ENCODE measurements at regions not wholly inside any gene's neighbourhood (a gene's known extent, or its start where the extent isn't known, plus 50 kb on each side); places are given as distances from the start of the nearest gene placed in this dataset.

GRCh38 chr4:12894062-12894461, 590.1 kb downstream of the RAB28 start:
- H3K27ac ChIP-seq = no peak overlapping the region
- H3K36me3 ChIP-seq = no peaks in the 10 kb centered on the region
- no peak overlapping the region for H3K4me3 ChIP-seq
- H3K4me1 ChIP-seq = no peaks in the 10 kb centered on the region
- no peak for TF ChIP-seq EP300 (IDR thresholded peaks at IDR 0.05)
- no peak for TF ChIP-seq POLR2AphosphoS5 (IDR thresholded peaks at IDR 0.05)
- TF ChIP-seq POLR2A (IDR thresholded peaks at IDR 0.05) = no peak
- TF ChIP-seq, protein P1, sequence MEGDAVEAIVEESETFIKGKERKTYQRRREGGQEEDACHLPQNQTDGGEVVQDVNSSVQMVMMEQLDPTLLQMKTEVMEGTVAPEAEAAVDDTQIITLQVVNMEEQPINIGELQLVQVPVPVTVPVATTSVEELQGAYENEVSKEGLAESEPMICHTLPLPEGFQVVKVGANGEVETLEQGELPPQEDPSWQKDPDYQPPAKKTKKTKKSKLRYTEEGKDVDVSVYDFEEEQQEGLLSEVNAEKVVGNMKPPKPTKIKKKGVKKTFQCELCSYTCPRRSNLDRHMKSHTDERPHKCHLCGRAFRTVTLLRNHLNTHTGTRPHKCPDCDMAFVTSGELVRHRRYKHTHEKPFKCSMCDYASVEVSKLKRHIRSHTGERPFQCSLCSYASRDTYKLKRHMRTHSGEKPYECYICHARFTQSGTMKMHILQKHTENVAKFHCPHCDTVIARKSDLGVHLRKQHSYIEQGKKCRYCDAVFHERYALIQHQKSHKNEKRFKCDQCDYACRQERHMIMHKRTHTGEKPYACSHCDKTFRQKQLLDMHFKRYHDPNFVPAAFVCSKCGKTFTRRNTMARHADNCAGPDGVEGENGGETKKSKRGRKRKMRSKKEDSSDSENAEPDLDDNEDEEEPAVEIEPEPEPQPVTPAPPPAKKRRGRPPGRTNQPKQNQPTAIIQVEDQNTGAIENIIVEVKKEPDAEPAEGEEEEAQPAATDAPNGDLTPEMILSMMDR (IDR thresholded peaks at IDR 0.05) = no peak
- no peak for DNase-seq (ENCODE audit: low spot score in 2 of 2)
- 83% methylated on average over 1 of the region's 1 CpG for WGBS
- H3K27me3 ChIP-seq = no peaks in the 10 kb centered on the region
- H3K9me3 ChIP-seq = no peaks in the 10 kb centered on the region

DNA sequence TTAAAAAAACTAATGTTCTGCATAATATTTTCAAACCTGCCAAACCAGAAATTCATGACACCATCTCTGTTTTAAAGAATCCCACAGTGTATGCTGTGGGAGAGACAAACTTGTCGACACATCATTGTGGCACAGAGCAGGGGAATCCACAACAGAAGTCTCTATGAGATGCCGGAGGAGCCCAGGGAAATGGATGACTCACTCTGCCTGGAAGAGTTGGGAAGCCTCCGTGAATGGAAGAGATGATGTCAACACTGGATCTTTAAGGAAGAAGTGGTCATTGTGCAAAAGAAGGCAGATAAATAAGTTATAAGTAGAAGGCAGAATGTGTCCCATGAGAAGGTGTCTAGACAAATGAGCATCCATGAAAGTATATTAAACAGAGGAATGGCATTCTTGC, 595.1 kb downstream of the RAB28 start:
- TF ChIP-seq, protein P1 (IDR thresholded peaks at IDR 0.05) = no peak
- TF ChIP-seq POLR2AphosphoS5 (IDR thresholded peaks at IDR 0.05) (no peak), POLR2A (IDR thresholded peaks at IDR 0.05) (no peak), EP300 (IDR thresholded peaks at IDR 0.05) (no peak)
- H3K27me3 ChIP-seq = no peaks in the 10 kb centered on the region
- H3K4me1 ChIP-seq = no peaks in the 10 kb centered on the region
- no peak for DNase-seq (ENCODE audit: low spot score in 2 of 2)
- no peaks in the 10 kb centered on the region for H3K9me3 ChIP-seq
- no peak overlapping the region for H3K27ac ChIP-seq
- no peaks in the 10 kb centered on the region for H3K36me3 ChIP-seq
- 26% methylated on average over 3 of the region's 3 CpGs for WGBS
- no peak overlapping the region for H3K4me3 ChIP-seq

GRCh38 chr4:12884846-12885796, 599.0 kb downstream of the RAB28 start:
- no peak for TF ChIP-seq POLR2A (IDR thresholded peaks at IDR 0.05)
- no peak for TF ChIP-seq EP300 (IDR thresholded peaks at IDR 0.05)
- no peak for TF ChIP-seq POLR2AphosphoS5 (IDR thresholded peaks at IDR 0.05)
- TF ChIP-seq, protein P1 (IDR thresholded peaks at IDR 0.05) = no peak
- no peaks in the 10 kb centered on the region for H3K4me1 ChIP-seq
- no peaks in the 10 kb centered on the region for H3K9me3 ChIP-seq
- WGBS = 56% methylated on average over 20 of the region's 20 CpGs
- no peak for DNase-seq (ENCODE audit: low spot score in 2 of 2)
- no peaks in the 10 kb centered on the region for H3K27me3 ChIP-seq
- no peak overlapping the region for H3K4me3 ChIP-seq
- no peak overlapping the region for H3K27ac ChIP-seq
- no peaks in the 10 kb centered on the region for H3K36me3 ChIP-seq

- Histone ChIP-seq H3K27ac (no peak overlapping the region), H3K9me3 (no peaks in the 10 kb centered on the region), H3K36me3 (no peaks in the 10 kb centered on the region), H3K4me1 (no peaks in the 10 kb centered on the region), H3K27me3 (no peaks in the 10 kb centered on the region), H3K4me3 (no peak overlapping the region)
- DNase-seq (ENCODE audit: low spot score in 2 of 2) = no peak
- 87% methylated on average over 3 of the region's 3 CpGs for WGBS
- TF ChIP-seq, protein P1 (IDR thresholded peaks at IDR 0.05) = no peak
- TF ChIP-seq EP300 (IDR thresholded peaks at IDR 0.05) (no peak), POLR2AphosphoS5 (IDR thresholded peaks at IDR 0.05) (no peak), POLR2A (IDR thresholded peaks at IDR 0.05) (no peak)
Measured at GRCh38 chr4:12881945-12882584, 602.1 kb downstream of the RAB28 start.

GRCh38 chr4:12880844-12881243, 603.3 kb downstream of the RAB28 start:
- no peaks in the 10 kb centered on the region for H3K4me1 ChIP-seq
- H3K36me3 ChIP-seq = no peaks in the 10 kb centered on the region
- no peak overlapping the region for H3K4me3 ChIP-seq
- no peaks in the 10 kb centered on the region for H3K27me3 ChIP-seq
- DNase-seq (ENCODE audit: low spot score in 2 of 2) = no peak
- TF ChIP-seq POLR2AphosphoS5 (IDR thresholded peaks at IDR 0.05) = no peak
- TF ChIP-seq POLR2A (IDR thresholded peaks at IDR 0.05) = no peak
- TF ChIP-seq, protein P1 (IDR thresholded peaks at IDR 0.05) = no peak
- TF ChIP-seq EP300 (IDR thresholded peaks at IDR 0.05) = no peak
- H3K9me3 ChIP-seq = no peaks in the 10 kb centered on the region
- WGBS = 88% methylated on average over 2 of the region's 2 CpGs
- H3K27ac ChIP-seq = no peak overlapping the region
